GM23338 (cell line): ENCODE measurements at regions not wholly inside any gene's neighbourhood (a gene's known extent, or its start where the extent isn't known, plus 50 kb on each side); places are given as distances from the start of the nearest gene placed in this dataset.

Source experiments
- ATAC-seq: fragments of 200-7000 bp; cut with Tn5 transposase; 3 replicates; pipeline ENCODE4 v1.9.1; 2020
- DNase-seq: peaks from one replicate; pipeline ENCODE4 v3.0.0-alpha.2; 2015; ENCODE audit warnings: low spot score
- H2AFZ ChIP-seq: fragments of 200-600 bp; sonication (generic); 2 replicates; pipeline ENCODE4 v1.8.0; 2016; ENCODE audit warnings: antibody characterized with exemption, mild to moderate bottlenecking, moderate library complexity
- H3F3A ChIP-seq: fragments of 200-600 bp; sonication (generic); replicated peaks from 2 replicates; pipeline ENCODE4 v1.8.0; 2017; ENCODE audit warnings: antibody characterized with exemption, mixed run types, low read depth
- H3K27ac ChIP-seq: fragments of 200-600 bp; sonication (generic); 2 replicates; pipeline ENCODE4 v1.6.1; 2016; ENCODE audit warnings: low read depth
- H3K27me3 ChIP-seq: fragments of 200-600 bp; sonication (generic); 2 replicates; pipeline ENCODE4 v1.8.0; 2016; ENCODE audit warnings: mild to moderate bottlenecking, mixed run types, moderate library complexity; ENCODE audit not compliant: insufficient read depth
- H3K36me3 ChIP-seq: fragments of 200-600 bp; sonication (generic); 2 replicates; pipeline ENCODE4 v1.8.0; 2016; ENCODE audit warnings: mild to moderate bottlenecking; ENCODE audit not compliant: insufficient read depth
- H3K4me1 ChIP-seq: fragments of 200-600 bp; sonication (generic); 2 replicates; pipeline ENCODE4 v1.8.0; 2016; ENCODE audit warnings: mild to moderate bottlenecking, moderate library complexity; ENCODE audit not compliant: insufficient read depth
- H3K4me2 ChIP-seq: fragments of 200-600 bp; sonication (generic); 2 replicates; pipeline ENCODE4 v1.7.1; 2017; ENCODE audit warnings: mixed run types
- H3K4me3 ChIP-seq: fragments of 200-600 bp; sonication (generic); 2 replicates; pipeline ENCODE4 v1.6.1; 2016; ENCODE audit warnings: mixed run types
- H3K79me2 ChIP-seq: fragments of 200-600 bp; sonication (generic); replicated peaks from 2 replicates; pipeline ENCODE4 v1.8.0; 2017; ENCODE audit warnings: mild to moderate bottlenecking; ENCODE audit not compliant: insufficient read depth
- H3K9me2 ChIP-seq: fragments of 200-600 bp; sonication (generic); 2 replicates; pipeline ENCODE4 v1.8.0; 2017; ENCODE audit not compliant: insufficient read depth
- H4K20me1 ChIP-seq: fragments of 200-600 bp; sonication (generic); replicated peaks from 2 replicates; pipeline ENCODE4 v1.8.0; 2017; ENCODE audit warnings: mild to moderate bottlenecking; ENCODE audit not compliant: insufficient read depth
- H3K27ac Mint-ChIP-seq: 2 replicates; pipeline ENCODE4 v1.8.0; 2020; ENCODE audit warnings: inconsistent platforms, mild to moderate bottlenecking, moderate library complexity, mixed read lengths
- H3K27me3 Mint-ChIP-seq: 3 replicates; pipeline ENCODE4 v1.8.0; 2022; ENCODE audit warnings: low read depth, mild to moderate bottlenecking, moderate library complexity, mixed read lengths, inconsistent platforms; ENCODE audit not compliant: insufficient read depth, poor library complexity
- H3K36me3 Mint-ChIP-seq: 3 replicates; pipeline ENCODE4 v1.8.0; 2021; ENCODE audit warnings: low read depth, mild to moderate bottlenecking, inconsistent platforms, moderate library complexity, mixed read lengths
- H3K4me1 Mint-ChIP-seq: 3 replicates; pipeline ENCODE4 v1.8.0; 2020; ENCODE audit warnings: mild to moderate bottlenecking, inconsistent platforms, mixed read lengths
- H3K4me3 Mint-ChIP-seq: 3 replicates; pipeline ENCODE4 v1.8.0; 2021; ENCODE audit warnings: moderate library complexity, mild to moderate bottlenecking, inconsistent platforms, mixed read lengths
- H3K9me3 Mint-ChIP-seq: 3 replicates; pipeline ENCODE4 v1.8.0; 2020; ENCODE audit warnings: moderate library complexity, mild to moderate bottlenecking, inconsistent platforms, mixed read lengths
- CTCF ChIP-seq, 2 experiments: fragments of 200-600 bp in 1 of 2; sonication (generic) in 1 of 2; conservative IDR thresholded peaks; 2 replicates each; pipeline versions ENCODE4 v1.5.1 to v1.6.1; 2016 to 2017; ENCODE audit warnings: antibody characterized with exemption in 2 of 2, low read depth in 2 of 2, mild to moderate bottlenecking in 2 of 2, moderate library complexity in 1 of 2
- EZH2 ChIP-seq: fragments of 200-600 bp; sonication (generic); IDR thresholded peaks from one replicate; pipeline ENCODE4 v1.8.0; 2017; ENCODE audit warnings: antibody characterized with exemption, mild to moderate bottlenecking, low read depth; ENCODE audit not compliant: unreplicated experiment
- EZH2phosphoT487 ChIP-seq: fragments of 200-600 bp; sonication (generic); IDR thresholded peaks from one replicate; pipeline ENCODE4 v1.8.1; 2018; ENCODE audit warnings: antibody characterized with exemption; ENCODE audit not compliant: unreplicated experiment
- NANOG ChIP-seq: IDR thresholded peaks from 2 replicates; pipeline ENCODE4 v1.6.1; 2016; ENCODE audit warnings: antibody characterized with exemption, borderline replicate concordance
- POLR2AphosphoS5 ChIP-seq: IDR thresholded peaks from 2 replicates; pipeline ENCODE4 v1.6.1; 2016; ENCODE audit warnings: antibody characterized with exemption, low read depth
- STAT1 ChIP-seq: IDR thresholded peaks from one replicate; pipeline ENCODE4 v1.6.1; 2016; ENCODE audit warnings: antibody characterized with exemption; ENCODE audit not compliant: unreplicated experiment
- ZNF114 ChIP-seq: fragments of 250-450 bp; sonication (Bioruptor Pico); IDR thresholded peaks from 2 replicates; pipeline ENCODE4 v1.5.0; 2020; ENCODE audit warnings: mild to moderate bottlenecking, moderate library complexity
- ZNF331 ChIP-seq: fragments of 250-450 bp; sonication (Bioruptor Pico); IDR thresholded peaks from 2 replicates; pipeline ENCODE4 v1.5.0; 2020; ENCODE audit warnings: low read depth, mild to moderate bottlenecking, moderate library complexity
- ZNF462 ChIP-seq: fragments of 250-450 bp; sonication (Bioruptor Pico); IDR thresholded peaks from 2 replicates; pipeline ENCODE4 v1.5.0; 2020; ENCODE audit warnings: mild to moderate bottlenecking, moderate library complexity
- TF ChIP-seq, protein P1 (sequence below): IDR thresholded peaks from 2 replicates; pipeline ENCODE4 v1.6.1; 2016; ENCODE audit warnings: antibody characterized with exemption

GRCh38 chr7:32126843-32127242 is 56.6 kb upstream of the PDE1C start:
- H3K27me3 Mint-ChIP-seq, result no peaks in the 10 kb centered on the region
- no peak overlapping the region for H2AFZ ChIP-seq
- DNase-seq, result peak; percentile 3
- peaks cover 3% of the 10 kb centered on the region; the same call in 1 of the 3 replicates for H3K36me3 Mint-ChIP-seq
- H3K36me3 ChIP-seq, result no peaks in the 10 kb centered on the region
- no peak overlapping the region for H3K4me3 Mint-ChIP-seq
- no peaks in the 10 kb centered on the region for H3F3A ChIP-seq
- TF ChIP-seq ZNF462 (CRISPR knock-in tag) (no peak), CTCF (conservative IDR thresholded peaks at IDR 0.05; ENCODE audit: low read depth in 2 of 2) (no peak), ZNF114 (no peak), ZNF331 (CRISPR knock-in tag) (no peak), EZH2 (no peak), NANOG (no peak), STAT1 (no peak), POLR2AphosphoS5 (no peak), EZH2phosphoT487 (no peak)
- TF ChIP-seq, protein P1, sequence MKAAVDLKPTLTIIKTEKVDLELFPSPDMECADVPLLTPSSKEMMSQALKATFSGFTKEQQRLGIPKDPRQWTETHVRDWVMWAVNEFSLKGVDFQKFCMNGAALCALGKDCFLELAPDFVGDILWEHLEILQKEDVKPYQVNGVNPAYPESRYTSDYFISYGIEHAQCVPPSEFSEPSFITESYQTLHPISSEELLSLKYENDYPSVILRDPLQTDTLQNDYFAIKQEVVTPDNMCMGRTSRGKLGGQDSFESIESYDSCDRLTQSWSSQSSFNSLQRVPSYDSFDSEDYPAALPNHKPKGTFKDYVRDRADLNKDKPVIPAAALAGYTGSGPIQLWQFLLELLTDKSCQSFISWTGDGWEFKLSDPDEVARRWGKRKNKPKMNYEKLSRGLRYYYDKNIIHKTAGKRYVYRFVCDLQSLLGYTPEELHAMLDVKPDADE, result no peak
- H3K9me3 Mint-ChIP-seq, result peaks cover 21% of the 10 kb centered on the region
- H3K27ac Mint-ChIP-seq, result no peak overlapping the region
- H3K4me2 ChIP-seq, result no peak overlapping the region
- no peaks in the 10 kb centered on the region for H3K79me2 ChIP-seq
- peaks cover 13% of the 10 kb centered on the region; the same call in 2 of the 3 replicates for H3K4me1 Mint-ChIP-seq
- ATAC-seq, result peak; percentile 54; the same call in 2 of the 3 replicates
- no peaks in the 10 kb centered on the region for H3K27me3 ChIP-seq
- no peak overlapping the region for H3K27ac ChIP-seq
- no peaks in the 10 kb centered on the region for H4K20me1 ChIP-seq
- peaks cover 5% of the 10 kb centered on the region for H3K4me1 ChIP-seq
- no peaks in the 10 kb centered on the region for H3K9me2 ChIP-seq
- H3K4me3 ChIP-seq, result no peak overlapping the region
